ENCODE measurements at regions not wholly inside any gene's neighbourhood (a gene's known extent, or its start where the extent isn't known, plus 50 kb on each side); places are given as distances from the start of the nearest gene placed in this dataset.

DNA sequence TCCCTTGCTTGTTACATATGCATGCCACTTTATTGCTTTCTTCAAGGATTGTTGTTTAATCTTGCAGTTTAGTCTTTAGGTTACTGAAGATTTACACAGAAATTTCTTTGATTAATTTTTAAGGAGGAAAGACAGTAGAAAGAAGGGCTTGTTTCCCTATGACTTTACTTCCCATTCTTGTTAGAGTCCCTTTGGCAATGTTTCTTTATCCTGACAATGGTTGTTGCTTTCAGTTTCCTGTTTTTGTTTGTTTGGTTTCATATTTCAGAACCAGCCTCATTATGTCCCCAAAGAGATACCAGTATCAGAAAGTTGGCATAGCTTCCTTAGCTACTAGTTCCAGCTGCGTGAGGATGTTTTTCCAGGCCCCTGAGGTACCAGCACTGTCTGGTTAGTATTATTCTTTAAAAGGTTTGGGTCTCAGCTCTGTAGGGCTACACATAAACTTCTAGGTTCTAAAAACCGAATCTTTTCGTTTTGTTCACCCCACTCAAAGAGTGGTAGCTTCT, 61.3 kb upstream of the UNC5C start:
- DNase-seq (ENCODE audit: low read depth in 1 of 2, low spot score in 2 of 2) = no peak
- Histone ChIP-seq H3K23me2 (ENCODE audit: low read depth, low read length) (no peaks in the 10 kb centered on the region), H3K79me2 (ENCODE audit: control insufficient read depth in 1 of 2, insufficient read depth in 2 of 2, low read length in 2 of 2) (no peaks in the 10 kb centered on the region), H3K36me3 (ENCODE audit: control insufficient read depth in 2 of 4, insufficient read depth in 4 of 4, low read length in 3 of 4) (no peaks in the 10 kb centered on the region), H4K91ac (replicated peaks; ENCODE audit: insufficient read length, low read length) (no peak overlapping the region), H3K4me3 (ENCODE audit: extremely low read depth in 1 of 4, insufficient read depth in 2 of 4, low read depth in 3 of 4, low read length in 4 of 4) (no peak overlapping the region), H2BK15ac (ENCODE audit: low read length) (no peak overlapping the region), H3K18ac (ENCODE audit: extremely low read depth, low read length) (no peak overlapping the region), H3K23ac (ENCODE audit: insufficient read length) (no peak overlapping the region), H3K4me1 (replicated peaks in 1 of 4; ENCODE audit: control insufficient read depth in 3 of 4, insufficient read depth in 4 of 4, low read length in 3 of 4) (no peaks in the 10 kb centered on the region; a peak in 1 of 7 replicates), H4K8ac (ENCODE audit: extremely low read depth, insufficient read depth, low read length) (no peak overlapping the region), H3K79me1 (ENCODE audit: low read depth, low read length) (no peaks in the 10 kb centered on the region), H2BK20ac (ENCODE audit: low read length) (no peak overlapping the region), H2AFZ (ENCODE audit: low read length) (peak overlapping the region; percentile 41; the same call in 1 of the 2 replicates), H2BK5ac (ENCODE audit: low read depth, low read length) (no peak overlapping the region), H3K14ac (ENCODE audit: insufficient read length) (no peak overlapping the region), H3K27ac (ENCODE audit: low read depth, low read length) (no peak overlapping the region), H4K20me1 (replicated peaks in 1 of 2; ENCODE audit: control insufficient read depth in 1 of 2, insufficient read depth in 2 of 2, low read length in 2 of 2) (no peaks in the 10 kb centered on the region), H2BK120ac (replicated peaks; ENCODE audit: low read depth, low read length) (no peak overlapping the region), H3K9ac (replicated peaks in 1 of 4; ENCODE audit: extremely low read depth in 1 of 4, low read depth in 3 of 4, low read length in 3 of 4) (no peak overlapping the region), H3K4ac (replicated peaks; ENCODE audit: insufficient read length, low read depth, low read length) (no peak overlapping the region), H3K4me2 (ENCODE audit: insufficient read depth in 1 of 2, low read depth in 2 of 2, low read length in 2 of 2) (no peak overlapping the region), H3K56ac (replicated peaks; ENCODE audit: insufficient read length, low read depth, low read length) (no peak overlapping the region), H2AK5ac (ENCODE audit: low read depth, low read length) (no peak overlapping the region), H3K9me3 (ENCODE audit: insufficient read depth in 2 of 2, low read depth in 1 of 2, low read length in 1 of 2) (no peaks in the 10 kb centered on the region), H2BK12ac (ENCODE audit: low read depth, low read length) (no peak overlapping the region), H4K5ac (ENCODE audit: insufficient read length, low read depth, low read length) (no peak overlapping the region), H3K27me3 (replicated peaks in 1 of 4; ENCODE audit: control insufficient read depth in 3 of 4, extremely low read depth in 1 of 4, insufficient read depth in 3 of 4, low read length in 3 of 4) (no peaks in the 10 kb centered on the region)
- ChIA-PET CTCF (ENCODE audit: partially characterized antibody) (interaction anchor here (1.0 kb wide), 1 partner anchor 26 kb away, joined by 4 read pairs; no protein-coding TSS in a partner anchor), POLR2A (ENCODE audit: partially characterized antibody) (no interaction called here)
- FAIRE-seq = no peak
- no peak for TF ChIP-seq SIRT6 (IDR thresholded peaks at IDR 0.05; ENCODE audit: low read length)
- no peak for TF ChIP-seq RNF2 (IDR thresholded peaks at IDR 0.05; ENCODE audit: borderline replicate concordance, low read depth, low read length, missing control alignments, poor library complexity, severe bottlenecking)
- no peak for TF ChIP-seq ASH2L (IDR thresholded peaks at IDR 0.05; ENCODE audit: low read length)
- TF ChIP-seq, protein P1, sequence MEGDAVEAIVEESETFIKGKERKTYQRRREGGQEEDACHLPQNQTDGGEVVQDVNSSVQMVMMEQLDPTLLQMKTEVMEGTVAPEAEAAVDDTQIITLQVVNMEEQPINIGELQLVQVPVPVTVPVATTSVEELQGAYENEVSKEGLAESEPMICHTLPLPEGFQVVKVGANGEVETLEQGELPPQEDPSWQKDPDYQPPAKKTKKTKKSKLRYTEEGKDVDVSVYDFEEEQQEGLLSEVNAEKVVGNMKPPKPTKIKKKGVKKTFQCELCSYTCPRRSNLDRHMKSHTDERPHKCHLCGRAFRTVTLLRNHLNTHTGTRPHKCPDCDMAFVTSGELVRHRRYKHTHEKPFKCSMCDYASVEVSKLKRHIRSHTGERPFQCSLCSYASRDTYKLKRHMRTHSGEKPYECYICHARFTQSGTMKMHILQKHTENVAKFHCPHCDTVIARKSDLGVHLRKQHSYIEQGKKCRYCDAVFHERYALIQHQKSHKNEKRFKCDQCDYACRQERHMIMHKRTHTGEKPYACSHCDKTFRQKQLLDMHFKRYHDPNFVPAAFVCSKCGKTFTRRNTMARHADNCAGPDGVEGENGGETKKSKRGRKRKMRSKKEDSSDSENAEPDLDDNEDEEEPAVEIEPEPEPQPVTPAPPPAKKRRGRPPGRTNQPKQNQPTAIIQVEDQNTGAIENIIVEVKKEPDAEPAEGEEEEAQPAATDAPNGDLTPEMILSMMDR (IDR thresholded peaks at IDR 0.05; ENCODE audit: control extremely low read depth in 1 of 3, insufficient read depth in 1 of 3, low read depth in 1 of 3, low read length in 3 of 3) = no peak
- no peak for TF ChIP-seq NANOG (IDR thresholded peaks at IDR 0.05; ENCODE audit: insufficient read depth, low read depth, low read length, poor library complexity, severe bottlenecking)
- TF ChIP-seq FOSL1 (IDR thresholded peaks at IDR 0.05; ENCODE audit: insufficient read depth, low read depth, low read length) = no peak
- WGBS, 2 experiments (ENCODE audit: extremely low coverage in 1 of 2, insufficient coverage in 1 of 2, insufficient read length in 1 of 2, insufficient replicate concordance in 2 of 2, low coverage in 1 of 2, low lambda C conversion rate in 2 of 2, missing lambda C conversion rate in 1 of 2) = 83% methylated on average over 3 of the region's 3 CpGs; no CpG with 5 or more reads in 1 of the 2 experiments
